ENCODE measurements at regions not wholly inside any gene's neighbourhood (a gene's known extent, or its start where the extent isn't known, plus 50 kb on each side); places are given as distances from the start of the nearest gene placed in this dataset.

- TF ChIP-seq SNAI2 (CRISPR knock-in tag; IDR thresholded peaks at IDR 0.05) (no peak), ZNF70 (CRISPR knock-in tag; IDR thresholded peaks at IDR 0.05) (no peak), ZFP30 (CRISPR knock-in tag; IDR thresholded peaks at IDR 0.05) (no peak), ZFP3 (CRISPR knock-in tag; IDR thresholded peaks at IDR 0.05) (no peak), ARNTL (CRISPR knock-in tag; IDR thresholded peaks at IDR 0.05; ENCODE audit: borderline replicate concordance, low read depth) (no peak), PATZ1 (CRISPR knock-in tag; IDR thresholded peaks at IDR 0.05; ENCODE audit: borderline replicate concordance) (no peak), POU6F1 (CRISPR knock-in tag; IDR thresholded peaks at IDR 0.05; ENCODE audit: borderline replicate concordance, low read depth) (no peak), TSHZ2 (CRISPR knock-in tag; IDR thresholded peaks at IDR 0.05) (no peak), CREB5 (CRISPR knock-in tag; IDR thresholded peaks at IDR 0.05; ENCODE audit: low read depth) (no peak)
These were observed 1247.1 kb upstream of the TENM4 start for GRCh38 chr11:80687941-80688340.

Data from SK-N-SH treated with all-trans-retinoic acid at 6 μM for 48 hours (cell line).